ENCODE measurements at regions not wholly inside any gene's neighbourhood (a gene's known extent, or its start where the extent isn't known, plus 50 kb on each side); places are given as distances from the start of the nearest gene placed in this dataset.

- no peaks in the 10 kb centered on the region for H3K79me2 ChIP-seq (ENCODE audit: control insufficient read depth, insufficient read depth, low read length)
- no peak overlapping the region for H2AFZ ChIP-seq (ENCODE audit: control insufficient read depth, low read depth, low read length)
- H3K4me1 ChIP-seq (ENCODE audit: control insufficient read depth, insufficient read depth, low read length) = no peaks in the 10 kb centered on the region
- SMC1A ChIA-PET (ENCODE audit: uncharacterized antibody, unreplicated experiment) = no interaction called here
- no peaks in the 10 kb centered on the region for H3K9me3 ChIP-seq (replicated peaks; ENCODE audit: control insufficient read depth, insufficient read depth, low read length)
- no peaks in the 10 kb centered on the region for H4K20me1 ChIP-seq (ENCODE audit: control insufficient read depth, insufficient read depth)
- ATAC-seq (no peak), FAIRE-seq (no peak), DNase-seq (ENCODE audit: low read depth, low spot score) (no peak)
- H3K27ac ChIP-seq (ENCODE audit: control insufficient read depth, insufficient read depth) = no peak overlapping the region
- in situ Hi-C loops (cut with MboI) = loop anchor here (25.0 kb wide), 1 partner anchor 448 kb away; the partner anchor contains the start of gene CAMLG
- intact Hi-C loops (cut with micrococcal nuclease; ENCODE audit: unreplicated experiment) = no loop called here
- no peak overlapping the region for H3K4me3 ChIP-seq
- no peak for TF ChIP-seq NR2F1 (conservative IDR thresholded peaks at IDR 0.05)
- no peak for TF ChIP-seq FOS (IDR thresholded peaks at IDR 0.05; ENCODE audit: borderline replicate concordance, extremely low read depth, insufficient read length)
- no peak for TF ChIP-seq KAT2A (conservative IDR thresholded peaks at IDR 0.05; ENCODE audit: control insufficient read depth, low read depth, low read length)
- TF ChIP-seq POLR2AphosphoS2 (IDR thresholded peaks at IDR 0.05; ENCODE audit: low read depth, low read length) = no peak
- TF ChIP-seq MTA3 (IDR thresholded peaks at IDR 0.05; ENCODE audit: borderline replicate concordance, low read length) = no peak
- TF ChIP-seq LARP7 (IDR thresholded peaks at IDR 0.05) = no peak
- TF ChIP-seq REST (IDR thresholded peaks at IDR 0.05; ENCODE audit: low read depth, low read length) = no peak
- H3K27me3 ChIP-seq (replicated peaks in 1 of 2; ENCODE audit: control insufficient read depth in 2 of 2, insufficient read depth in 2 of 2, low read length in 1 of 2) = peaks cover 0 to 2% of the 10 kb centered on the region in 2 experiments; a peak in 3 of 4 replicates
- CTCF ChIA-PET = no interaction called here
- H3K4me2 ChIP-seq (ENCODE audit: control insufficient read depth, insufficient read depth) = no peak overlapping the region
- BruUV-seq (replicated peaks) = no TSS peak
- 32% methylated on average over 6 of the region's 6 CpGs for WGBS (ENCODE audit: insufficient coverage, insufficient replicate concordance, low lambda C conversion rate, missing lambda C conversion rate)
- no peak overlapping the region for H3K9ac ChIP-seq (ENCODE audit: control insufficient read depth, insufficient read depth, low read length)
- POLR2A ChIA-PET = no interaction called here
- no peaks in the 10 kb centered on the region for H3K36me3 ChIP-seq (ENCODE audit: control insufficient read depth in 2 of 2, insufficient read depth in 2 of 2, low read length in 1 of 2)
- RAD21 ChIA-PET (ENCODE audit: unreplicated experiment) = no interaction called here
Measured at GRCh38 chr5:135185481-135186065, 151.5 kb upstream of the PITX1 start.
